ENCODE measurements at regions not wholly inside any gene's neighbourhood (a gene's known extent, or its start where the extent isn't known, plus 50 kb on each side); places are given as distances from the start of the nearest gene placed in this dataset.

DNA sequence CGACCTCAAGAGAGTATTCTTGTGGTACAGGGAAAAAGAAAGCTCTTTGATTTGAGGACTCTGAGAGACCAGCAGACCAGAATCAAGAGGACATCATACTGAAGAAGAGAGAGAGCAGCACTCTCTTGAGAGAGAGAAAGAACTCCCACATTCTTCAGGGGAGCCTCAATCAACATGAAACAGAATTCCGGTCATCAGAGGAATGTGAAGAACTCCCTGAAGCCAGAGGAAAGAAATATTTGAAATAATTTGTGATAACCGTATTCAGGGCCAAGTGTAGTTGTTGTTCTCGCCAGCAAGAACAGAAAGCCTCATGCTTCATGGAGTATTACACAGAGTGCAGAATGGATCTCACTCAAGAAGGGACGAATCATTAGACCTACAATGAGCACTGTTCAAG, 363.8 kb upstream of the TMEM132C start:
- TF ChIP-seq, protein P1, sequence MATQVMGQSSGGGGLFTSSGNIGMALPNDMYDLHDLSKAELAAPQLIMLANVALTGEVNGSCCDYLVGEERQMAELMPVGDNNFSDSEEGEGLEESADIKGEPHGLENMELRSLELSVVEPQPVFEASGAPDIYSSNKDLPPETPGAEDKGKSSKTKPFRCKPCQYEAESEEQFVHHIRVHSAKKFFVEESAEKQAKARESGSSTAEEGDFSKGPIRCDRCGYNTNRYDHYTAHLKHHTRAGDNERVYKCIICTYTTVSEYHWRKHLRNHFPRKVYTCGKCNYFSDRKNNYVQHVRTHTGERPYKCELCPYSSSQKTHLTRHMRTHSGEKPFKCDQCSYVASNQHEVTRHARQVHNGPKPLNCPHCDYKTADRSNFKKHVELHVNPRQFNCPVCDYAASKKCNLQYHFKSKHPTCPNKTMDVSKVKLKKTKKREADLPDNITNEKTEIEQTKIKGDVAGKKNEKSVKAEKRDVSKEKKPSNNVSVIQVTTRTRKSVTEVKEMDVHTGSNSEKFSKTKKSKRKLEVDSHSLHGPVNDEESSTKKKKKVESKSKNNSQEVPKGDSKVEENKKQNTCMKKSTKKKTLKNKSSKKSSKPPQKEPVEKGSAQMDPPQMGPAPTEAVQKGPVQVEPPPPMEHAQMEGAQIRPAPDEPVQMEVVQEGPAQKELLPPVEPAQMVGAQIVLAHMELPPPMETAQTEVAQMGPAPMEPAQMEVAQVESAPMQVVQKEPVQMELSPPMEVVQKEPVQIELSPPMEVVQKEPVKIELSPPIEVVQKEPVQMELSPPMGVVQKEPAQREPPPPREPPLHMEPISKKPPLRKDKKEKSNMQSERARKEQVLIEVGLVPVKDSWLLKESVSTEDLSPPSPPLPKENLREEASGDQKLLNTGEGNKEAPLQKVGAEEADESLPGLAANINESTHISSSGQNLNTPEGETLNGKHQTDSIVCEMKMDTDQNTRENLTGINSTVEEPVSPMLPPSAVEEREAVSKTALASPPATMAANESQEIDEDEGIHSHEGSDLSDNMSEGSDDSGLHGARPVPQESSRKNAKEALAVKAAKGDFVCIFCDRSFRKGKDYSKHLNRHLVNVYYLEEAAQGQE (IDR thresholded peaks at IDR 0.05; ENCODE audit: low read depth), result no peak
- TF ChIP-seq, protein P2, sequence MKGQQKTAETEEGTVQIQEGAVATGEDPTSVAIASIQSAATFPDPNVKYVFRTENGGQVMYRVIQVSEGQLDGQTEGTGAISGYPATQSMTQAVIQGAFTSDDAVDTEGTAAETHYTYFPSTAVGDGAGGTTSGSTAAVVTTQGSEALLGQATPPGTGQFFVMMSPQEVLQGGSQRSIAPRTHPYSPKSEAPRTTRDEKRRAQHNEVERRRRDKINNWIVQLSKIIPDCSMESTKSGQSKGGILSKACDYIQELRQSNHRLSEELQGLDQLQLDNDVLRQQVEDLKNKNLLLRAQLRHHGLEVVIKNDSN (IDR thresholded peaks at IDR 0.05), result no peak
- TF ChIP-seq TAF1 (IDR thresholded peaks at IDR 0.05; ENCODE audit: low read depth), result no peak
- TF ChIP-seq MAX (IDR thresholded peaks at IDR 0.05), result no peak
- no peak for TF ChIP-seq CEBPB (IDR thresholded peaks at IDR 0.05)
- TF ChIP-seq EP300 (IDR thresholded peaks at IDR 0.05; ENCODE audit: borderline replicate concordance), result no peak
- no peak for TF ChIP-seq ZBTB7A (IDR thresholded peaks at IDR 0.05; ENCODE audit: low read depth)
- no peak for TF ChIP-seq YY1 (IDR thresholded peaks at IDR 0.05; ENCODE audit: low read depth)
- TF ChIP-seq TCF12 (IDR thresholded peaks at IDR 0.05; ENCODE audit: low read depth), result no peak
- no peak for TF ChIP-seq EGR1 (IDR thresholded peaks at IDR 0.05)
- no peak for TF ChIP-seq FOXM1 (IDR thresholded peaks at IDR 0.05; ENCODE audit: borderline replicate concordance, low read depth)
- no peak for TF ChIP-seq CREB1 (IDR thresholded peaks at IDR 0.05; ENCODE audit: low read depth)
- TF ChIP-seq RAD21 (IDR thresholded peaks at IDR 0.05; ENCODE audit: low read depth), result no peak
- no peak for TF ChIP-seq TEAD4 (IDR thresholded peaks at IDR 0.05)
